Erythroblast (primary cell): ENCODE measurements at regions not wholly inside any gene's neighbourhood (a gene's known extent, or its start where the extent isn't known, plus 50 kb on each side); places are given as distances from the start of the nearest gene placed in this dataset.
"Not testable (repeated sequence)": the region's sequence is repeated elsewhere in the genome, so short reads cannot be mapped to it uniquely, and the experiment has no call there.

ENCODE experiments used
- GATA1 ChIP-seq: IDR thresholded peaks from 2 replicates; pipeline ENCODE4 v1.6.1; 2011; ENCODE audit warnings: low read depth, mild to moderate bottlenecking, control low read depth, low read length, moderate library complexity
- POLR2A ChIP-seq: IDR thresholded peaks from 2 replicates; pipeline ENCODE4 v1.6.1; 2011; ENCODE audit warnings: mild to moderate bottlenecking, low read length

- not testable (repeated sequence) for TF ChIP-seq POLR2A, GATA1
These were observed 761.1 kb upstream of the SPRY2 start for GRCh38 chr13:81102066-81102465.
